ENCODE measurements at regions not wholly inside any gene's neighbourhood (a gene's known extent, or its start where the extent isn't known, plus 50 kb on each side); places are given as distances from the start of the nearest gene placed in this dataset.

DNA sequence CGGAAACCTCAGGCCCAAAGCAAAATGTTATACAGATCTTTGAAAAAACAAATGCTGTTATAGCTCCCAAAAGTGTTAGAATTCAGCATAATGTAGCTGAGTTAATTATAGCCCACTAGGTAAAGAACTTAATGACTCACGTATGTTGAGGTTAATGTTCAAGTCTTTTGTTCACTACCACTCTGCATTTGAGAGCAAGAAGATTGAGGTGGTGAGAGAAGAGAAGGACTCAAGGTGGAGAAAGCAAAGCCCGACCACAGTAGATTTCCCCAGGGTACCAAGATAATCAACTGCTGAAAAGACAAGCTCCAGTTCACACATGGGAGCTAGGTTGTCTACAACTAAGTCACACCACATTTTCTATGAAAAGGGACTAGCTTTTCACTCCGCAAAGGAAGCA lies 480.2 kb downstream of the DTHD1 start:
- peaks cover 23% of the 10 kb centered on the region for H3K4me1 ChIP-seq (ENCODE audit: insufficient read depth, low read length)
- H3K4me3 ChIP-seq (ENCODE audit: low read length): no peak overlapping the region
- H3K9ac ChIP-seq (ENCODE audit: low read depth, low read length): no peak overlapping the region
- no peak overlapping the region for H3K27ac ChIP-seq (ENCODE audit: low read depth, low read length)
- no peaks in the 10 kb centered on the region for H3K36me3 ChIP-seq (ENCODE audit: insufficient read depth, low read length)
- 71% methylated on average over 4 of the region's 4 CpGs for WGBS
- no peaks in the 10 kb centered on the region for H3K9me3 ChIP-seq (ENCODE audit: insufficient read depth, low read depth, low read length)
- no peaks in the 10 kb centered on the region; the same call in 1 of the 2 replicates for H3K27me3 ChIP-seq (ENCODE audit: insufficient read depth, low read length)

DNA sequence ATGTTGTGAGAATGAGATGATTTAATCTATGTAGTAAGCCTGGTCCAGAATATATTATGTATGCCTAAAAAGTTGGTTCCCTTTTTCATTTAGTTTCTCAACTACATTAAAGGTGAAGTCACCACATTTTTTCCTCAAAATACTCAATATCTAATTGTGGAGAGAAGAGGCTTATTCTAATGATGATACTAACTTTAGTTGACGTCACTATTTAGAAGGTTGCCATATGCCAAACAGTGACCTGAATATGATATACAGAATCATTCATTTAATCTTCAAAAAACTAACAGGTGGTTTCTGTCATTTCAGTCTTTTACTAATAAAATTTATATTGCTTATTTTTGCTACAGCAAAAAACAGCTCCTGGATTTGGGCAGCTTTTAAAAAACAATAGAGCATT lies 480.7 kb upstream of the NWD2 start:
- Histone ChIP-seq H3K4me3 (ENCODE audit: low read length) (no peak overlapping the region), H3K27ac (ENCODE audit: low read depth, low read length) (no peak overlapping the region), H3K36me3 (ENCODE audit: insufficient read depth, low read length) (no peaks in the 10 kb centered on the region), H3K27me3 (ENCODE audit: insufficient read depth, low read length) (no peaks in the 10 kb centered on the region; the same call in 1 of the 2 replicates), H3K9me3 (ENCODE audit: insufficient read depth, low read depth, low read length) (no peaks in the 10 kb centered on the region), H3K4me1 (ENCODE audit: insufficient read depth, low read length) (peaks cover 5% of the 10 kb centered on the region), H3K9ac (ENCODE audit: low read depth, low read length) (no peak overlapping the region)
- WGBS: 100% methylated on average over 1 of the region's 1 CpG

DNA sequence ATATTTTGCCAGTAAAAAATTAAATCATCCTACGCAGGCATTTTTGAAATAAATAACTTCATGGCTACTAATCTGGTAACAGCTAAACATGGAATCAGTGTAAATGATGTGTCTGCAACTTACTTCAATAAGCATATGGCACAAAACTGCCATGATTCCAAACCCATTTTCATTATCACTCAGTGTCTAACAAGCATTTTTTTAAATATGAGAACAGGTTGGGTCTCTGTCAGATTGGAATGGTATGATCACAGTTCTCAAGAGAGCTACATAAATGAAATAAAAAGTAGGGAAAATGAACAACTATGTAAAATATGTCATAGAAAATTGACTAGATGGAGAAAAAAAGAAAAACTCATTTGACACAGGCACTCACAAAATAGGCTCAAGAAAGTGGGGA lies 476.9 kb upstream of the NWD2 start:
- Histone ChIP-seq H3K9me3 (ENCODE audit: insufficient read depth, low read depth, low read length) (no peaks in the 10 kb centered on the region), H3K4me1 (ENCODE audit: insufficient read depth, low read length) (no peaks in the 10 kb centered on the region), H3K9ac (ENCODE audit: low read depth, low read length) (no peak overlapping the region), H3K27me3 (ENCODE audit: insufficient read depth, low read length) (no peaks in the 10 kb centered on the region), H3K27ac (ENCODE audit: low read depth, low read length) (no peak overlapping the region), H3K4me3 (ENCODE audit: low read length) (no peak overlapping the region), H3K36me3 (ENCODE audit: insufficient read depth, low read length) (no peaks in the 10 kb centered on the region)
- WGBS: no CpG with 5 or more reads among the region's 1 CpG

DNA sequence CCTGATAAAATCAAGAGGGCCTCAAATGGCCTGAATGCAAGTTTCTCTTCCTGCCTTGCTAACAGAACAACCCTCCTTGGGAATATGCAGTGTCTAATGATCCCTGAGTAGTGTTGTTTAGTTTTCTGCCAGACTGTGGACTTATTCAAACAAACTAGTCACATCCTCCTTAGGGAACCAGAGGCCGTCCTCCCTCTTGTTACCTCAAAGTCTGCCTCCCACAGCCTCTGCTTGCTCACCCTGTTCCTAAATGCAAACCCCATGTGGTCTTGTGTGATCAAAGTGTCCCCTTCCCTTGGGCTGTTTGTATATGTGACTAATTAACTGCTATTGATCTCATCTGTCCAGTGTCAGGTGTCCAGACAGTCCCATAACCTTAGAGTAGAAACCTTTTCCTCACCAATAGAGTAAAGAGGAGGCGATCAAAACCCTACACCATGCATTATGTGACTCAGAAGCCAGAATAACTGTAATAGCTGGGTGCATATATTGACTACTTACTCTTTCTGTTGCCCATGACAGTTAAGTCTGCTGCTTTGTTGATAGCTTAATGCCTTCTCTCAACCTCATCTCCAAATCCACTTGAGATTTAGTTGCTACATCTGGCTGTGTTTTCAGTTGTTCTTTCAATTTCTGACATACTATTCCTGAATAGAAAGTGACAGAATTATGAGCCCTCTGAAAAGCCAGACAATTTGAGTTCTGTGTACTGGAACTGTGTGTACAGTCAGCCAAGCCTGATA lies 473.0 kb upstream of the NWD2 start:
- no peak overlapping the region for H3K9ac ChIP-seq (ENCODE audit: low read depth, low read length)
- WGBS: 61% methylated on average over 2 of the region's 2 CpGs
- no peaks in the 10 kb centered on the region for H3K36me3 ChIP-seq (ENCODE audit: insufficient read depth, low read length)
- no peak overlapping the region for H3K27ac ChIP-seq (ENCODE audit: low read depth, low read length)
- no peaks in the 10 kb centered on the region for H3K9me3 ChIP-seq (ENCODE audit: insufficient read depth, low read depth, low read length)
- no peaks in the 10 kb centered on the region for H3K4me1 ChIP-seq (ENCODE audit: insufficient read depth, low read length)
- no peak overlapping the region for H3K4me3 ChIP-seq (ENCODE audit: low read length)
- no peaks in the 10 kb centered on the region for H3K27me3 ChIP-seq (ENCODE audit: insufficient read depth, low read length)

DNA sequence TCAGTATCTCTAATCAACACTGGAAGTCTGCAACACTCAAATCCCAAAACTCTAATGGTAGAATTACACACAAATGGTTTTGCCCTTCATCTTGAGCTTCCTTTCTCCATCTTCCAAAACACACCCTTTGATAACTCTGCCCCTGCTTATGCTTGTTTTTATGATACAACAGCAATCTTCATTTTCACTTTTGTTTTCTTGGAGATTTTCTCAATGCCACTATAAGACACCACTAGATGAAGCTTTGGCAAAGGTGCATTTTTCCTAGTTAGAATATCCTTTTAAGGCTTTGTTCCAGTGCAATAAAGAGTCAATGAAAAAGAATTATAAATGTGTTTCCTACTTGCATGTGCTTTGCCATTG lies 472.4 kb upstream of the NWD2 start:
- H3K4me3 ChIP-seq (ENCODE audit: low read length): no peak overlapping the region
- H3K4me1 ChIP-seq (ENCODE audit: insufficient read depth, low read length): no peaks in the 10 kb centered on the region
- H3K36me3 ChIP-seq (ENCODE audit: insufficient read depth, low read length): no peaks in the 10 kb centered on the region
- H3K27ac ChIP-seq (ENCODE audit: low read depth, low read length): no peak overlapping the region
- H3K27me3 ChIP-seq (ENCODE audit: insufficient read depth, low read length): no peaks in the 10 kb centered on the region
- no peak overlapping the region for H3K9ac ChIP-seq (ENCODE audit: low read depth, low read length)
- H3K9me3 ChIP-seq (ENCODE audit: insufficient read depth, low read depth, low read length): no peaks in the 10 kb centered on the region

DNA sequence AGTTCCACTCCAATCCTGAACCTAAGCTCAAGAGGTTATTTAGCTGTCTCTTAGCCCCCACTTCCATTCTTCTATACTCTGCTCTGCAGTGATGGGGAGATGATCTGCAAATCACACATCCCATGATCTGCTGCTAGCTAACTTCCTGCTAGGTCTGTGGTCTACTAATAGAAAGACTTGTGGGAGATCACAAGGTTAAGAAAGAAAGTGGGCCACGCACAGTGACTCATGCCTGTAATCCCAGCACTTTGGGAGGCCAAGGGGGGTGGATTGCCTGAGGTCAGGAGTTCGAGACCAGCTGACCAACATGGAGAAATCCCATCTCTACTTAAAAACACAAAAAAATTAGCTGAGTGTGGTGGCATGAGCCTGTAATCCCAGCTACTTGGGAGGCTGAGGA lies 471.1 kb upstream of the NWD2 start:
- no peaks in the 10 kb centered on the region for H3K4me1 ChIP-seq (ENCODE audit: insufficient read depth, low read length)
- no peak overlapping the region for H3K9ac ChIP-seq (ENCODE audit: low read depth, low read length)
- 63% methylated on average over 2 of the region's 2 CpGs for WGBS
- no peaks in the 10 kb centered on the region for H3K36me3 ChIP-seq (ENCODE audit: insufficient read depth, low read length)
- no peaks in the 10 kb centered on the region for H3K9me3 ChIP-seq (ENCODE audit: insufficient read depth, low read depth, low read length)
- no peak overlapping the region for H3K27ac ChIP-seq (ENCODE audit: low read depth, low read length)
- no peaks in the 10 kb centered on the region for H3K27me3 ChIP-seq (ENCODE audit: insufficient read depth, low read length)
- no peak overlapping the region for H3K4me3 ChIP-seq (ENCODE audit: low read length)

DNA sequence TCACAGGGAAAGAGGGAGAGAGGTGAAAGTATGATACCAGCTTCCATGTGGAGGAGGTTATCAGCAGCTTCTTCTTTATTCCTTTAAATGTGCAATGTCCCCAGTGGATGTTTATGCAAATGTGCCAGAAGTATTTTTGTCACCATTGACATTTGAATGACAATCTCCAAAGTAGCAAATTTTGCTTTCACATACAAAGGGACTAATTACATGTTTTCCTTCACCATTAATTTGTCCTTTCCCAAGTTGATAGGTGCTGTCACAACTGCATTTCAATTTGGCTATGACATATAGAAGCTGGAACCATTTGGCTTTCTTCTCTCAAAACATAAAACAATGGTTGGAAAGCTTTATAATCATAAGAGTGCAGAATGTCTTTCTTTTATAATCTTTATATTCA lies 469.0 kb upstream of the NWD2 start:
- H3K4me3 ChIP-seq (ENCODE audit: low read length): no peak overlapping the region
- no peaks in the 10 kb centered on the region for H3K36me3 ChIP-seq (ENCODE audit: insufficient read depth, low read length)
- no peaks in the 10 kb centered on the region for H3K4me1 ChIP-seq (ENCODE audit: insufficient read depth, low read length)
- H3K9ac ChIP-seq (ENCODE audit: low read depth, low read length): no peak overlapping the region
- H3K27ac ChIP-seq (ENCODE audit: low read depth, low read length): no peak overlapping the region
- H3K9me3 ChIP-seq (ENCODE audit: insufficient read depth, low read depth, low read length): no peaks in the 10 kb centered on the region
- no peaks in the 10 kb centered on the region for H3K27me3 ChIP-seq (ENCODE audit: insufficient read depth, low read length)

DNA sequence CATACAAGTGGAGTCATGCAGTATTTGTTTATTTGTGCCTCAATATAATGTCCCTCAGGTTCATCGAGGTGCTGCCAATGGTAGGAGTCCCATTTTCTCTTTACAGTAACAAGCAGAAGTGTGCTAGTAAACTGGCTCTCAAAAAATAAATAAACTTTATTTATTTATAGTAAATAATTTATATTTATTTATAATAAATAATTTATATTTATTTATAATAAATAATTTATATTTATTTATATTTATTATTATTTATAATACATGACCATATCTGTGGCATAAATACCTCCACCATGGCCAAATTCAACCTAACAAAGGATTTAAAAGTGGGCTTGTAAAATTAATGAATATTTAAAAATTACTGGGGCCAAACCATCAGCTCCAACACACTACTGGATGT lies 464.9 kb upstream of the NWD2 start:
- Histone ChIP-seq H3K9ac (ENCODE audit: low read depth, low read length) (no peak overlapping the region), H3K27ac (ENCODE audit: low read depth, low read length) (no peak overlapping the region), H3K36me3 (ENCODE audit: insufficient read depth, low read length) (no peaks in the 10 kb centered on the region), H3K9me3 (ENCODE audit: insufficient read depth, low read depth, low read length) (no peaks in the 10 kb centered on the region), H3K4me3 (ENCODE audit: low read length) (no peak overlapping the region), H3K27me3 (ENCODE audit: insufficient read depth, low read length) (no peaks in the 10 kb centered on the region), H3K4me1 (ENCODE audit: insufficient read depth, low read length) (no peaks in the 10 kb centered on the region)
- WGBS: 100% methylated on average over 1 of the region's 1 CpG

DNA sequence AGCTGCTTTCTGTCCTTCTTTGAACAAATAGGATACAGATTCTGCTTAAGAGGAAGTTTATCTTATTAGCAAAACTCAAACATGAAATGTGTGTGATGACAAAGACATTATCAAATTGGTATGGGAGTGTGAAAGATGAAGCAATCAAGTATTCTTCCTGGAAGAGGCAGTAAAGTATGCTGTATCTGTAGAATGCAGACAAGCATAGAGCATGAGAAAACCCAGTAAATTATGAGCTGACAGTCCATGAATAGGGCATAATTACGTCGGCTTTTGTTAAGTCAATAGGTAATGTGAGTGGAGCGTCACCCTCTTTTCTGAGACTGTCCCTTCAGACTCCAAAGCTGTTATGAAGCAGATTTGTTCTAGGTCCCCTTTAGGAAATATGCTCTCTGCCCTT lies 458.6 kb upstream of the NWD2 start:
- Histone ChIP-seq H3K4me1 (ENCODE audit: insufficient read depth, low read length) (no peaks in the 10 kb centered on the region), H3K4me3 (ENCODE audit: low read length) (no peak overlapping the region), H3K27ac (ENCODE audit: low read depth, low read length) (no peak overlapping the region), H3K9me3 (ENCODE audit: insufficient read depth, low read depth, low read length) (no peaks in the 10 kb centered on the region), H3K27me3 (ENCODE audit: insufficient read depth, low read length) (no peaks in the 10 kb centered on the region), H3K36me3 (ENCODE audit: insufficient read depth, low read length) (no peaks in the 10 kb centered on the region), H3K9ac (ENCODE audit: low read depth, low read length) (no peak overlapping the region)
- 68% methylated on average over 3 of the region's 3 CpGs for WGBS

DNA sequence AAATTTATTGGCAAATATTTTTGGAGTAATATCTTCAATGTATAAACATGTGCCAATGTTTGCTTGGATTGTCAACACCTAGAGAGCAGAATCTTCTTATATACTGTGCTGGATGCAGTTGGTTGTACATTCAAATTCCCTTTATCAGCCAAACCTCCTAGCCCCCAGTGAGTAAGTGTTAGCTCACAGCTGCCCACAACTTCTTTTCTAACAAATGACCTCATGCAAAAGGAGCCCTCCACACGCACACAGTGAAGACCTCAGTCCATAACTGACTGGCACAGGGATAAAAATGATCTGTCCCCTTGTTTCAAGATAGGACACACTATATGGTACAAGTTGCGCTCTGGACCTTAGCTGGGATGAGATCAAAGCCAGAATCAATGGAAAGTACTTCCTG lies 458.0 kb upstream of the NWD2 start:
- no peak overlapping the region for H3K4me3 ChIP-seq (ENCODE audit: low read length)
- 95% methylated on average over 2 of the region's 2 CpGs for WGBS
- H3K27me3 ChIP-seq (ENCODE audit: insufficient read depth, low read length): no peaks in the 10 kb centered on the region
- H3K9me3 ChIP-seq (ENCODE audit: insufficient read depth, low read depth, low read length): no peaks in the 10 kb centered on the region
- H3K27ac ChIP-seq (ENCODE audit: low read depth, low read length): no peak overlapping the region
- H3K4me1 ChIP-seq (ENCODE audit: insufficient read depth, low read length): no peaks in the 10 kb centered on the region
- no peak overlapping the region for H3K9ac ChIP-seq (ENCODE audit: low read depth, low read length)
- no peaks in the 10 kb centered on the region for H3K36me3 ChIP-seq (ENCODE audit: insufficient read depth, low read length)

DNA sequence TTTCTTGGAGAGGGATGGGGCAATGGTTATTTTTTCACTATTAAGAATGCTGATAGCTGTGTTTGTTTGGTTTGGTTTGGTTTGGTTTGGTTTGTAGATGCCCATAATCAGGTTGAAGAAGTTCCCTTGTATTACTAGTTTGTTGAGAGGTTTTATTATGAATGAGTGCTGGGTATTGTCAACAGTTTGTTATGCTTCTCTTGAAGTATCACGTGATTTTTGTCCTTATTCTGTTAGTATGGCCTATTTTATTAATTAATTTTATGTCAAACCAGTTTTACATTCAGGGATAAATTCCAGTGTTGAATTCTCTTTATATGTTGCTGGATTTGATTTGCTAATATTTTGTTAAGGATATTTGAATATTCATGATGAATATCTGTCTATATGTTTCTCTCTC lies 449.8 kb upstream of the NWD2 start:
- Histone ChIP-seq H3K36me3 (ENCODE audit: insufficient read depth, low read length) (no peaks in the 10 kb centered on the region), H3K27ac (ENCODE audit: low read depth, low read length) (no peak overlapping the region), H3K4me1 (ENCODE audit: insufficient read depth, low read length) (no peaks in the 10 kb centered on the region), H3K4me3 (ENCODE audit: low read length) (no peak overlapping the region), H3K9me3 (ENCODE audit: insufficient read depth, low read depth, low read length) (no peaks in the 10 kb centered on the region), H3K9ac (ENCODE audit: low read depth, low read length) (no peak overlapping the region), H3K27me3 (ENCODE audit: insufficient read depth, low read length) (no peaks in the 10 kb centered on the region)
- WGBS: 80% methylated on average over 1 of the region's 1 CpG

DNA sequence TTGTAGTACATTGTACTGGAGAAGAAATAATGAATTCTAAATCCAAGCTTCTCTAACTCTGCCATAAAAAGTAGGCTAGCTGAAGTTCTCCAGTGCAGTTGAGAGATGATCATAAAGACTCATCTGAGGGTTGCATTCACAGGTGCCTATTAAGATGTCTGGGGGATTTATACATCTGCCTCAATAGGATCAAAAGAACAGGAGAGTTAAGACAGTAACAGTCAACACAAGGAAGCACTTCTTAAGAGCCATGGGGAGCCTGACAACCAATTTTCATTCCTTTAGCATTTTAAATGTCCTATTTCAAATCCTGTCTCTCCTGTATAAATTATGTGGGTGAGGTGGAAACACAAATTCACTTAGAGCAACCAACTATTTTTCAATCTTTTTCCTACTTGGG lies 432.4 kb upstream of the NWD2 start:
- H3K36me3 ChIP-seq (ENCODE audit: insufficient read depth, low read length): no peaks in the 10 kb centered on the region
- no peak overlapping the region for H3K9ac ChIP-seq (ENCODE audit: low read depth, low read length)
- H3K4me1 ChIP-seq (ENCODE audit: insufficient read depth, low read length): peaks cover 28% of the 10 kb centered on the region
- no peak overlapping the region for H3K27ac ChIP-seq (ENCODE audit: low read depth, low read length)
- no peak overlapping the region for H3K4me3 ChIP-seq (ENCODE audit: low read length)
- H3K9me3 ChIP-seq (ENCODE audit: insufficient read depth, low read depth, low read length): no peaks in the 10 kb centered on the region
- no peaks in the 10 kb centered on the region; the same call in 1 of the 2 replicates for H3K27me3 ChIP-seq (ENCODE audit: insufficient read depth, low read length)

Data from HUES64 (cell line).